ENCODE measurements at regions not wholly inside any gene's neighbourhood (a gene's known extent, or its start where the extent isn't known, plus 50 kb on each side); places are given as distances from the start of the nearest gene placed in this dataset.

GRCh38 chr11:112336356-112336886, 75.8 kb upstream of the PLET1 start:
- no peaks in the 10 kb centered on the region for H3K4me1 Mint-ChIP-seq
- H3K4me3 Mint-ChIP-seq = no peak overlapping the region
- H3K27me3 Mint-ChIP-seq (ENCODE audit: low read depth, poor library complexity) = peaks cover 9% of the 10 kb centered on the region
- peaks cover 4% of the 10 kb centered on the region for H3K9me3 Mint-ChIP-seq
- H3K27ac Mint-ChIP-seq = no peak overlapping the region
- DNase-seq = no peak
- no peaks in the 10 kb centered on the region for H3K36me3 Mint-ChIP-seq (ENCODE audit: low read depth)
- TF ChIP-seq, protein P1, sequence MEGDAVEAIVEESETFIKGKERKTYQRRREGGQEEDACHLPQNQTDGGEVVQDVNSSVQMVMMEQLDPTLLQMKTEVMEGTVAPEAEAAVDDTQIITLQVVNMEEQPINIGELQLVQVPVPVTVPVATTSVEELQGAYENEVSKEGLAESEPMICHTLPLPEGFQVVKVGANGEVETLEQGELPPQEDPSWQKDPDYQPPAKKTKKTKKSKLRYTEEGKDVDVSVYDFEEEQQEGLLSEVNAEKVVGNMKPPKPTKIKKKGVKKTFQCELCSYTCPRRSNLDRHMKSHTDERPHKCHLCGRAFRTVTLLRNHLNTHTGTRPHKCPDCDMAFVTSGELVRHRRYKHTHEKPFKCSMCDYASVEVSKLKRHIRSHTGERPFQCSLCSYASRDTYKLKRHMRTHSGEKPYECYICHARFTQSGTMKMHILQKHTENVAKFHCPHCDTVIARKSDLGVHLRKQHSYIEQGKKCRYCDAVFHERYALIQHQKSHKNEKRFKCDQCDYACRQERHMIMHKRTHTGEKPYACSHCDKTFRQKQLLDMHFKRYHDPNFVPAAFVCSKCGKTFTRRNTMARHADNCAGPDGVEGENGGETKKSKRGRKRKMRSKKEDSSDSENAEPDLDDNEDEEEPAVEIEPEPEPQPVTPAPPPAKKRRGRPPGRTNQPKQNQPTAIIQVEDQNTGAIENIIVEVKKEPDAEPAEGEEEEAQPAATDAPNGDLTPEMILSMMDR (IDR thresholded peaks at IDR 0.05) = no peak

DNA sequence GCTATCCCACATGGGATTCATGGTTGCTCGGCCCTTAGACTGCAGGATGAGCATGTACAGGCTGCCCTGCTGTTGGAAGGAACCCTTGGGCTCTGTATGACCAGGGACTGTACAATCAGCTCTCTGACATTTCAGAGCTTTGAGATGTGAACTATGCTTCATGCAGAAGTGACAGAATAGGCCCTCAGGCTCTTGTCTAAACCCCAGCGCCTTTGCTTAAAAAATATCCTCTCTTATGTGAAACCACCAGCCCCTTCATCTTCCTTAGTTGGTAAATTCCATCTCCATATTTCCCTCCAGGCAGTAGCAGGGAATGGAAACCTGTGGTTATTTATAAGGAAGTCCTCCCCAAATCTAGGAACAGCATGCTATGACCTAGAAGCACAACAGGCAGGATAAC, 78.9 kb upstream of the PLET1 start:
- TF ChIP-seq, protein P1 (IDR thresholded peaks at IDR 0.05) = no peak
- H3K36me3 Mint-ChIP-seq (ENCODE audit: low read depth) = no peaks in the 10 kb centered on the region
- H3K4me1 Mint-ChIP-seq = peaks cover 16% of the 10 kb centered on the region
- no peak overlapping the region for H3K4me3 Mint-ChIP-seq
- DNase-seq = no peak
- H3K27me3 Mint-ChIP-seq (ENCODE audit: low read depth, poor library complexity) = peaks cover 8% of the 10 kb centered on the region
- H3K9me3 Mint-ChIP-seq = peaks cover 4% of the 10 kb centered on the region
- H3K27ac Mint-ChIP-seq = no peak overlapping the region

- Mint-ChIP-seq H3K36me3 (ENCODE audit: low read depth) (no peaks in the 10 kb centered on the region), H3K9me3 (no peaks in the 10 kb centered on the region), H3K4me1 (peaks cover 28% of the 10 kb centered on the region), H3K27ac (no peak overlapping the region), H3K4me3 (no peak overlapping the region), H3K27me3 (ENCODE audit: low read depth, poor library complexity) (peaks cover 11% of the 10 kb centered on the region)
- no peak for DNase-seq
- TF ChIP-seq, protein P1 (IDR thresholded peaks at IDR 0.05) = no peak
These were observed 82.8 kb upstream of the PLET1 start for GRCh38 chr11:112343368-112344039.

GRCh38 chr11:112344040-112344413, 83.4 kb upstream of the PLET1 start:
- Mint-ChIP-seq H3K4me1 (peaks cover 28% of the 10 kb centered on the region), H3K27me3 (ENCODE audit: low read depth, poor library complexity) (peaks cover 11% of the 10 kb centered on the region), H3K27ac (no peak overlapping the region), H3K36me3 (ENCODE audit: low read depth) (no peaks in the 10 kb centered on the region), H3K4me3 (no peak overlapping the region), H3K9me3 (no peaks in the 10 kb centered on the region)
- TF ChIP-seq, protein P1 (IDR thresholded peaks at IDR 0.05) = no peak
- no peak for DNase-seq

GRCh38 chr11:112345166-112345565, 84.5 kb upstream of the PLET1 start:
- Mint-ChIP-seq H3K4me3 (no peak overlapping the region), H3K9me3 (no peaks in the 10 kb centered on the region), H3K36me3 (ENCODE audit: low read depth) (no peaks in the 10 kb centered on the region), H3K27me3 (ENCODE audit: low read depth, poor library complexity) (peaks cover 16% of the 10 kb centered on the region), H3K4me1 (peaks cover 28% of the 10 kb centered on the region), H3K27ac (no peak overlapping the region)
- TF ChIP-seq, protein P1 (IDR thresholded peaks at IDR 0.05) = no peak
- no peak for DNase-seq

DNA sequence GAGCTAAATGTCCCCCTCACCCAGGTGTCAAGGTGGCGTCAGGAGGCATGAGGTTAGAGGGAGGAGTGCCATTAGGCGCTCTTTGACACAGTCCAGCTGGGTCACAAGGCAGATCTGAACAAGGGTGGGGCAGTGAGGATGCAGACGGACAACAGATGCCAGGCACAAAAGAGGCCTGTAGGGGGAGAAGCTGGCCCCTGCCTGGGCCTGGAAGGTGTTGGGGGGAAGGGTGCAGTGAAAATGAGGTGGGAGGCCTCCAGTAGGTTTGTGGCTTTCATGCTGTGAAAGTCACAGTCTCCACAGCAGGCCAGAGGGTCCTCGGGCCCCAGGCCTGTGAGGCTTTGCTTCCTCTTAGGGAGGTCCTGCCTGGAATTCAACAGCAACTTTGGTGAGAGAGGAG, 85.0 kb upstream of the PLET1 start:
- Mint-ChIP-seq H3K9me3 (no peaks in the 10 kb centered on the region), H3K4me3 (no peak overlapping the region), H3K27me3 (ENCODE audit: low read depth, poor library complexity) (peaks cover 16% of the 10 kb centered on the region), H3K36me3 (ENCODE audit: low read depth) (no peaks in the 10 kb centered on the region), H3K27ac (no peak overlapping the region), H3K4me1 (peaks cover 28% of the 10 kb centered on the region)
- DNase-seq = no peak
- TF ChIP-seq, protein P1 (IDR thresholded peaks at IDR 0.05) = peak; percentile 6

Data from nephron progenitor cell (in vitro differentiated cells).